Superior temporal gyrus (tissue), 1 donor: ENCODE measurements at regions not wholly inside any gene's neighbourhood (a gene's known extent, or its start where the extent isn't known, plus 50 kb on each side); places are given as distances from the start of the nearest gene placed in this dataset.

Experiments used
- DNase-seq: peaks from one replicate; pipeline ENCODE4 v3.0.0-alpha.2; 2016; ENCODE audit errors: extremely low spot score

DNA sequence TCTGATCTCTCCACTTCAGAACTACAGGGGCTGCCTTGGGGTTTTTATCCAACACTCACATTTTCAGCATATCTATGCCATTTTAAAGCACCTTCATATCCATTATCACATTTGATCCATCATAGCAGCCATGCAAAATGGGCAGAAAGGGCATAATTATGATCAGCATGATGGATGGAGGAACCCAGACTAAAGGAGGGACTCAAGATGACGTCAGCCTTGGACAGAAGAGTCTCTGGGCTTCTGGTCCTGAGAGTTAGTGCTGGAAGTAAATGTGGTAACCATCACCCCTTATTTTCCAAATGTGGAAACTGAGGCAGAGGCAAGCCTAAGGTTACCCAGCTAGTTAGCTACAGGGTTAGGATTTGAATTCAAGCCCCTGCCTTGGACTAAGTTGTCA lies 273.1 kb downstream of the DRD1 start:
- no peak for DNase-seq

DNA sequence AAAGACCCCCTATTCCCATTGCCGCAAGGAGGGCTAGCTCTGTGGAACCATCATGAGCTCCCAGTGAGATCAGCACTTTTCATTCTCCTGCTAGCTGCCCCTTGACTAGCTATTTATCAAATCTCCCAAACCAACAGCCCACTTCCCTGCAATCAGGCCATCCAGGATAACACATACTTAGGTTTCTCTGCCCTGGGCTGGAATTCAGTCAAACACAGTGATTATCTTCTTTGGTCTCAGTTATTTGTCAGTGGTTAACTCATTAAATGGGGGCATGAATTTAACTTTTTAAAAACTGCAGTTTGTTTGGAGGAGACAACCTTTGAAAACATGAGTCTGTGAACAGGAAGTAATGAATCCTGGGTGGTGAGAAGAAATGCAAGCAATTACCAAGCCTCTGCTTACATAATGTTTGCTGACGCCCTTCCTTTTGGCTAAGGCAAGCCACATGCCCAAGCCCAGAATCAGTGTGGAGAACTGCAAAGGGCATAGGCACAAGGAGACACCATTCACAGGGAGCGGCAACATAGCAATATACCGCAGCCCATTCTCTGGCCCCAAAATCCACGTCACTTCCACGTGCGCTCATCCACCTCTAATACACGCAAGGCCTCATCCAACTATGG lies 275.0 kb downstream of the DRD1 start:
- no peak for DNase-seq

DNA sequence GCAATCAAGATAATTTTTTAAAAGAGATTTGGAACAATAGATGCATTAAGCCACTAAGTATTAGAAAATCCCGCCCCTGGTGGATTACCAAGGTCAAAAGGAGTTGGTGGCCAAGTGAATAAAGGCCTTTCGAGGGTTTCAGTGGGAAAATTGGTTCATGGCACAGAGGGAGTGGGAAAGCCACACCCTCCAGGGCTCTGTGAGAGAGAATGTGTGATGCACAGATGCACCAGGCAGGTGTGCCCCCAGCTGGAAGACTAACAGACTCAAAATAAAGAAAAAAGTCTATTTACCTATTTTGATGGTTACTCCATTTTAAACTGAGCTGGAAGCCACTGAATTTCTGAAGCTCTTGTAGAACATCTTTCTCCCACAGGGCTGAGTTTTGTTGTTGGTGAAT lies 278.0 kb downstream of the DRD1 start:
- no peak for DNase-seq

DNA sequence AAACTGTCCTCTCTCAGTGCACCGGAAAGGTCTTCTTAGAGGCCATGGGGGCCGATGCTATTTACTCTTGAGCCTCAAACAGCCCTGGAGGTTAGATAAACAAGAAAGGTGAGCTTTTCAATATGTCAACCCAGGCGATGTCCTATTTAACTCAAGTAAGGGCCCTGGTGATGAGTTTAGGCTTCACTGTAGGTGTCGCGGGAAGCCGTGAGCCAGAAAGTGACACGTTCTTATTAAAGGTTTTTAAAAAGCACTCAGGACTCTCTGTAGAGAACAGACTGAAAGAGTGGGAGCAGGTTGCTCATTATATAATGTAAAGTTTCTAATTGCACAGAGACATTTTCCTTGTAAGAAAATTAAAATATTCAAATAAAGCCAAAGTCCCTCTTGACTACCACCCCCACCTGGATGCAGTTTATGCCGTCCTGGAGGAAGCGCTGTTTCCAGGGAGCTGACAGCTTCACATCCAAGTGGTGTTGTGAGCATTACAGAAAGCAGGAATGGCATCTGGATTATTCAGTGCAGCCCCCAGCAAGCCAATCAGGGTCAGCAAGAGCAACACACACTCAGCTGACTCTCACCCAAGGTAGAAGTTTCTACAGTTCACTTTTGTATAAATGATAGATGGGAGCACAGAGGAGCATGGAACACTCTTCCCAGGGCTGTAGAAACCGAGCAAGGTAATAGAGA lies 280.3 kb downstream of the DRD1 start:
- DNase-seq: no peak

GRCh38 chr5:175162036-175162435 lies 281.9 kb downstream of the DRD1 start:
- no peak for DNase-seq

- no peak for DNase-seq
Observed at GRCh38 chr5:175159956-175160355, 284.0 kb downstream of the DRD1 start.

DNA sequence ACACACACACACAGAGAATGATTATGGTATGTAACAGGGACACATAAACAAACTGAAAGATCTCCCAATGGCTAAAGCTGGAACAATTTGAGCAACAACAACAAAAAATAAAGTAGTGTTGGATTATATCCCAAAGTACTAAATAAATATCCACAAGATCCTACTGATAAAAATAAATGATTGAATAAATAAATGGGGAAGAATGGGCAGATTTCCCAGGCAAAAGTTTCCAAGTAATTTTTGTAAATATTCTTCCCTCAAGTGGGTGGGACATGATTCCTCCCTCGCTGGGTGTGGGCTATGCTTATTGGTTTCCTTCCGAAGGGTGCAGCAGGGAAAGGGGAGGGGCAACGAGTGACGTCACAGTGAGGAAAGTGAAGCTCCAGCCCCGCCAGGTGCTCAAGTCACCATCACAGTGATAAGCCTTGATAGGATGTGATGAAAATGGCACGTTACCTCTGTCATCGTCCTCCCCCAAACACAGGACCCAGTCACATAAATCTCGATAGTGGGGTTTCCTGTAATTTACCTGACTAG lies 295.3 kb downstream of the DRD1 start:
- DNase-seq: no peak

- DNase-seq: no peak
Observed at GRCh38 chr5:175146733-175147132, 297.2 kb downstream of the DRD1 start.

DNA sequence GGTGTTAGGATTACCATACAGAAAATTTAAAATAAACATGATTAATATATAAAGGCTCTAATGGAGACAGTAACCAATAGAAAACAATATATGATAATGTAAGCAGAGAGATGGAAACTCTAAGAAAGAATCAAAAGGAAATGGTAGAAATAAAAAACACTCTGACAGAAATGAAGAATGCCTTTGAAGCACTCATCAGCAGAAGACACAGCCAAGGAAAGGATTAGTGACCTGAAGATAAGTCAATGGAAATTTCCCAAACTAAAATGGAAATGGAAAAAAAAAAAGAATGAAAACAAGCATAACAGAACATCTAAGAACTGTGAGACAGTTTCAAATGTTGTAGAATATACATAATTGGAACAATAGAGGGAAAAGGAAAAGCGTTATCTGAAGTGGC lies 302.6 kb downstream of the DRD1 start:
- no peak for DNase-seq

DNA sequence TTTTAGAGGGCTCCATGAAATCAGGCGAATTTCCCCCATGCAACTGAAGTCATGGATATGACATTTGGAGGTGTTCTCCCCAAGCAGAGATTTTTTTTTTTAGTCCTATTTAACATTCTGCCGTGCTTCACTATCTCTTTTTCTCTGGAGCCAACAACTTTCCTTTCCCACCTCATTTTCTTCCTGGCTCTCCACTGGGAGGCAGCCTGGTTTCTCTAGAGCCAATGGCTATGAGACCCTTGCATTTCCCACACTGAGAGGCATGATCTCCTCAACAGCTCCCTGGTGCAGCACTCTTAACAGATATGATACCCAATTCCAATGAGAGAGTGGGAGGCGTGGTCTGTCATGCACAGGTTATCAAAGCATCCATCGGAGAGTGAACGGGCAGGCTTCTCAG lies 310.8 kb downstream of the DRD1 start:
- no peak for DNase-seq

DNA sequence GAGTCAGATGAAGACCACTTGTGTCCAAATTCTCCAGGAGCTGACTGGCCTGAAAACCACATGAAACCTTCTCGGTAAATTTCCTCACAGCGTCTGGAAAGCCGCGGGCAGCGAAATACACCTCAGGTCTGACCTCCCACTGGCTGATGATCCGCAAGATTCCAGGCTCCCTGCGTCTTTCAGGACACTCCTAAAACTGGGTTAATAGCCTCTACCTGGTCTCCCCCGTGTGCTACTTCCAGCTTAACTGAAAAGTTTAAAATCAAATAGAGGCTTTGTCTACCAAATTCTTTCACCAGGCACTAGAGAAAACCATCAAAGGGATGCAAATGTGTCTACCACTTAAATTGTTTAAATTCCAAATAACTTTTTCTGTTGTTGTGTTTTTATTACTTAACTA lies 312.6 kb downstream of the DRD1 start:
- no peak for DNase-seq

GRCh38 chr5:175129619-175130018 lies 314.4 kb downstream of the DRD1 start:
- no peak for DNase-seq

GRCh38 chr5:175129121-175129520 lies 314.9 kb downstream of the DRD1 start:
- no peak for DNase-seq

GRCh38 chr5:175124821-175125220 lies 319.2 kb downstream of the DRD1 start:
- no peak for DNase-seq

DNA sequence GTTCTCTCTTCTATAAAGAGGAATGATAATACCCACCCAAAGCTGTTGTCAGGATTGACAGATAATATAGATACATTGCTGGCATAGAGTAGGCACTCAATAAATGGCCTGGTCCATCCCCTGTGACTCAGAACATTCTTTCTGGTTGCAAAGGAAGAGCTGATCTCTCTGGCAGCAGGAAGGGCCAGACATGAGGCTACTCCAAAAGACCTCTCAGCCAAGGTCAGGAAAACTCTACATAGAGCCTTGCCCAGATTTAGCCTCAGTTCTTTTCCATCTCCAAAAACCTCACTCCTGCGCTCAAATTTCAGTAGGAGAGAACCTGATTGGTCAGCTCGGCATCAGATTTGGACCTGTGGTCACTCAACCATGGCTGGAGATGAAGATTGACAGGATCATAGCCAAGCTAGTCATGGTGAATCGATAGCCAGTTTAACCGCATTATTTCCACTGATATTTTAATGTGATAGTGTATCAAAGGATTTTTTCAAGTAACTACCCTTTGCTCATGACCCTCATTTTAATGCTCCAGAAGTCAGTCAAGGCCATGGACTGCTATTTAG lies 319.6 kb downstream of the DRD1 start:
- no peak for DNase-seq

- no peak for DNase-seq
Observed at GRCh38 chr5:175123542-175123941, 320.4 kb downstream of the DRD1 start.

DNA sequence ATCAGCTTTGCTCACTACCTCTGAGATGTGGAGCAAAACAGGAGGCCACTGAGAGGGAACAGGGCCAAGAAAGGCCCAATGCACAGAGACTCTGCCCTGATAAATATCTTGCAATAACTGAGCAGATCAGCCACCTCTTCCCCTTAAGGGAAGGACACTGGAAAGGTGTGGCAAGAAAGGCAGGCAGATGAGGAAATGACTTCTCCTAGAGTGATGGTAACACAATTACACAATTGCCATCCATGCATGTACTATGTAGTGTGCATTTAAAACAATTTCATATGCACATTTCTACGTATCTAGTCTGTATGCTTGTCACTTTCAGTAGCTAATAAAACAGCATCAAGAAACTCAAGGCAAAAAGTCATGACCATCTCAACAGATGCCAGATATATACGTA lies 322.5 kb downstream of the DRD1 start:
- DNase-seq: no peak

DNA sequence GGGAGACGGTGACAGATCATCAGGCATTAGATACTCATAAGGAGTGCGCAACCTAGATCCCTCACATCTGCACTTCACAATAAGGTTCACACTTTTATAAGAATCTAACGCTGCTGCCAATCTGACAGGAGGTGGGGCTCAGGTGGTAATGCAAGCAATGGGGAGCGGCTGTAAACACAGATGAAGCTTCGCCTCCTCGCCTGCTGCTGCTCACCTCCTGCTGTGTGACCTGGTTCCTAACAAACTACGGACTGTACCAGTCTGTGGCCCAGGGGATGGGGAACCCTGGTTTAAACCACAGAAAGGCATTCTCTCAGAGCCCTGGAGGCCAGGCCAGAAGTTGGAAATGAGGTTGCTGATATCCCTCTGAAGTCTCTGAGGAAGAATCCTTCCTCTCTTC lies 323.6 kb downstream of the DRD1 start:
- no peak for DNase-seq

DNA sequence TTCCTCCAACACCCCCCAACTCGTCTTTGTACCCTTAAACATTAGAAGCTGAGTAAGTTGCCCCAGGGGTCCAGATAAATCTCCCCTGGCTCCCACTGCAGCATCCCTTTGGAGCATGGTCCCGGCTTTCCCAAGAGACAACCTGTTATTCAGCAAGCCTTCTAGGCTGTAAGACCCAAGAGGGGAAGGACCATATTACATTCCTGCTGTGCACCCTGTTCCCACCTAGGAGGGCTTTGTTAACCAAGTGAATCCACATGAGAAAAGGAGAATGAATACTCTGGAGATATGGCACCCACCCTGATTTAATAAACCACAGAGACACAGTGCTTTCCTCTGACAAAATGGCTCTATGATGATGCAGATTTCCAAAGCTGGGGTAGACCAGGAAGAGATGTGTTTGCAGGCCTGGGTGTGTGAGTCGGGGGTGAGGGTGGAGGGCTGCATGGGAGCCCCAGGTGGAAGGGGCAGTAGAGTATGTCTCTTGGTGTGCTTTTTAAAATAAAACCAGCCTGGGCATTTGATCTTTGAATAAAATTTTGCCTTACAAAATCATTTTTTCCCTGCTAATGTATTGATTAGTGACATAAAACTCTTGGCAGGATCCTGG lies 325.2 kb downstream of the DRD1 start:
- DNase-seq: no peak

DNA sequence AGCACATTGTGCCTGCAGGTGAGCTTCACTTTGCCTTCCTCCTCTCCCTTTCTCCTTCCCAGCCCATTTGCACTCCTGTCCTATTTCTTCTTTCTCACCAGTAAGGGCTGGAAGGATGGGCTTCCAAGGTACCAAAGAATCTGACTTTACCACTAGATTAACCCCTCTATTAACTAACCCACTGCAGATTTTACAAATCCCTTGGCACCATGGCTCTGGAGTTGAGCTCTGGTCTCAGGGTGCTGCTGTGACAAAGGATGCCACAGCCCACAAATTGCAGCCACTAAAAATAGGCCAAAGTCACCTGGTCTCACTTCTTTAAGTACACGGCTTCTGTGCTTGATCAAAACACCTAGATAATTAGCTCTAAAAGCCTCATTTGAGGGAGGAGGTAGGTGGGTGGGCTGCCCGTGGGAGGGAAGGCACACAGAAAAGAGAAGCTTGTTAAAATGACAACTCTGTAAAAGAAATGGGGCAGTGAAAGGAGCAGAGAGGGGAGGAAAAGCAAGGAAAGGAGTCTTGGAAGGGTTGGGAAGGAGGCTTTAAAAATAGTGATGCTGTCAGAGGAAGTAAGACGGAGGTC lies 327.4 kb downstream of the DRD1 start:
- no peak for DNase-seq

DNA sequence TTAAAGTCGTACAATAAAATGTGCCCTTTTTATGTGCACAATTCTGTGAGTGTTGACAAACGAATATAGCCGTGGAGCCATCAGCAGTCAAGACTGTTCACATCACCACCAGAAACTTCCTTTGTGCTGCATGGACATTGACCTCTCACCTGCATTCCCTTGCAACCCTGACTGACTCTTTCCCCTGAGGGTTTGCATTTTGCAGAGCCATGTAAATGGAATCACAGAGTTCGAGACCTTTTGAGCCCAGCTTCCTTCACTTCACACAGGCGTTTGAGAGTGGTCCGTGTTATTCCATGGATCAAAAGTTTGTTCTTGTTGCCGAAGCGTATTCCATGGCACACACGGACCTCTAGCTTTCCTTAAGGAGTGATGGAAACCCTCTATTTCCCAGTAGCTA lies 328.2 kb downstream of the DRD1 start:
- DNase-seq: no peak

DNA sequence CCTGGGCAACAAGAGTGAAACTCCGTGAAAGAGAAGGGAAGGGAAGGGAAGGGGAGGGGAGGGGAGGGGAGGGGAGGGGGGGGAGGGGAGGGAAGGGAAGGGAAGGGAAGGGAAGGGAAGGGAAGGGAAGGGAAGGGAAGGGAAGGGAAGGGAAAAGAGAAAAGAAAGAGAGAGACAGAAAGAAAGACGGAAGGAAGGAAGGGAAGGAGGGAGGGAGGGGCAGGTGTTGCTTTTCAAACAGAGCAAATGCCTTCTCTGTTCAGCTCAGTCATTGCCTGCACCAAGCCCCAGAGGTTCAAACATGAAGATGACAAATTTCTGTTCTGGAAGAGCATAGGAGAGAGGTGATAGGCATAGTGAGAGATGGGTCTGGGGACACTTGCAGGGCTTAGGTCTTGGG lies 330.0 kb downstream of the DRD1 start:
- DNase-seq: no peak
